PC-3 (cell line): ENCODE measurements at regions not wholly inside any gene's neighbourhood (a gene's known extent, or its start where the extent isn't known, plus 50 kb on each side); places are given as distances from the start of the nearest gene placed in this dataset.

Source experiments
- CTCF ChIP-seq: fragments of 300-600 bp; sonication (generic); conservative IDR thresholded peaks from 2 replicates; pipeline ENCODE4 v1.5.1; 2017; ENCODE audit warnings: antibody characterized with exemption, low read depth, mild to moderate bottlenecking, low read length
- EZH2 ChIP-seq: fragments of 300-600 bp; sonication (generic); IDR thresholded peaks from one replicate; pipeline ENCODE4 v1.6.1; 2017; ENCODE audit warnings: antibody characterized with exemption, mild to moderate bottlenecking, low read length; ENCODE audit not compliant: unreplicated experiment

GRCh38 chr2:167420211-167420610 is 531.9 kb downstream of the XIRP2 start:
- TF ChIP-seq EZH2 (no peak), CTCF (no peak)
